HG02678 (cell line): ENCODE measurements at regions not wholly inside any gene's neighbourhood (a gene's known extent, or its start where the extent isn't known, plus 50 kb on each side); places are given as distances from the start of the nearest gene placed in this dataset.
A peak's percentile ranks its signal among the peaks of the same experiment; 100 is the strongest.

ENCODE experiments used
- ATAC-seq: cut with Tn5 transposase; IDR thresholded peaks from one replicate; pipeline ENCODE4 v1.9.1; 2021; ENCODE audit warnings: mild to moderate bottlenecking, moderate library complexity; ENCODE audit not compliant: unreplicated experiment

- ATAC-seq = no peak
These were observed 134.8 kb downstream of the DSEL start for GRCh38 chr18:67381608-67382150.

- ATAC-seq = no peak
These were observed 135.7 kb downstream of the DSEL start for GRCh38 chr18:67380867-67381266.

DNA sequence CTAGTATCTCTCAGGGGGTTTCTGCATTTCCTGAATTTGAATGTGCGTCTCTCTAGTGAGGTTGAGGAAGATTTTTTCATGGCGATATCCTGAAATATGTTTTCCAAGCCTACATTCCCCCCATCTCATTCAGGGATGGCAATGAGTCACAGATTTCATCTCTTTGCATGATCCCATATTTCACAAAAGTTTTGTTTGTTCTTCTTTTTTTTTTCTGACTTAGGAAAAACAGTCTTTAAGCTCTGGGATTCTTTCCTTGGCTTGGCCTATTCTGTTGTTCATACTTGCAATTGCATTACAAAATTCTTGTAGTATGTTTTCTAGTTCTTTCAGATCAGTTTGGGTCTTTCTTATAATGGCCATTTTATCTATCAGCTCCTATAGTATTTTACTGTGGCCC, 136.5 kb downstream of the DSEL start:
- no peak for ATAC-seq

DNA sequence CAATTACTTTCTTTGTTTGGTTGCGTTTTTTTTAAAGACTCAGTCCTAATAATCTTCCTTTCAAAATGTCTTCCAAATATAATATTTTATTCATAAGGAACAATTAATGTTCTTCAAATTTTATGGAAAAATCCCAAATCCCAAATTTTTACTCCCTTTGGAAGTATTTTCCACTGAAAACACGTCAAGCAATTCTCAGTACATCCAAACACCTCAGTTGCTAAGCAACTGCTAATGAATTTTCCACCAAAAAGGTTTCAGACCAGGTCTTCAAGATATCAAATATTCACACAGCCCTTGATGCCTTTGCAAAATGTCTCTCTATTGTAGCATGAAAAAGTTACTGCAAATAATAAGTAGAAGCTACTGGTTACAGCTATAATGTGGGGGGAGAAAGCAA, 140.1 kb downstream of the DSEL start:
- ATAC-seq = no peak

DNA sequence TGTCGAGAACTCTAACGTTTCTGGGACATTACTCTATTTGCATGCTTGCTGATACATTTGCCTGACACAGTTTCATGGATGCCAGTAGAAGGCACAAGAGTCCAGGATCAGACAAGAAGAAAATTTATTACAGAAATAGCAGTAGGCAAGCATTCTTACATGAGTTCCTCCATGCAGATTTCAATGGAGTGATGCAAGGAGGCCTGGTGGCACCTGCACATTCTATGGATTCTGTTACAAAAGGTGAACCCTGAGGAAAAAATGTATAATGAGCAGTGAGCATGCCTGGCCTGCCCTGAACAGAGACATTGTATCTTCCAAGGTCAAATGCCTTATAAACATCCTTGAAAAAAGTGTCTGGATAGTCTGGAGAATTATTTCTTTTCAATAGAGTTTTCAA, 142.9 kb downstream of the DSEL start:
- no peak for ATAC-seq

GRCh38 chr18:67367540-67367939, 149.0 kb downstream of the DSEL start:
- ATAC-seq = no peak

- no peak for ATAC-seq
These were observed 152.8 kb downstream of the DSEL start for GRCh38 chr18:67363694-67364093.

DNA sequence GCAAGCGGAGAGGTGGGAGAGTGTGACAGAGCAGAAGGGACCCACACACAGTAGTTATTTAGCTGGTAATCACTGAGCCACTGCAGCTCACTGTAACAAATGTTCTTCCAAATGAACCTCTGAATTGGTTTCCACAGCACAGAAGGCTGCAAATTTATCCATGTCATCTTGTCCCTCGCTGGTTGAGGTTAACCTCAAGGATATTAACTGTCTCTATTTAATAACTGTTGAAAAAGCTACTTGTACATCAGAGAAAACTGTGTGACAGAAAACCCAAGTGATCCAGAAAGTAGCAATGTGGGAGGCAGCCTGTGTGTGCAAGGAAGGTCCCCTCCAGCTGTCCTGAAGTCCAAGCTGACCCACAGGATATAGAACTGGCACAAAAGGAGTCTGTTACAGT, 153.6 kb downstream of the DSEL start:
- no peak for ATAC-seq

DNA sequence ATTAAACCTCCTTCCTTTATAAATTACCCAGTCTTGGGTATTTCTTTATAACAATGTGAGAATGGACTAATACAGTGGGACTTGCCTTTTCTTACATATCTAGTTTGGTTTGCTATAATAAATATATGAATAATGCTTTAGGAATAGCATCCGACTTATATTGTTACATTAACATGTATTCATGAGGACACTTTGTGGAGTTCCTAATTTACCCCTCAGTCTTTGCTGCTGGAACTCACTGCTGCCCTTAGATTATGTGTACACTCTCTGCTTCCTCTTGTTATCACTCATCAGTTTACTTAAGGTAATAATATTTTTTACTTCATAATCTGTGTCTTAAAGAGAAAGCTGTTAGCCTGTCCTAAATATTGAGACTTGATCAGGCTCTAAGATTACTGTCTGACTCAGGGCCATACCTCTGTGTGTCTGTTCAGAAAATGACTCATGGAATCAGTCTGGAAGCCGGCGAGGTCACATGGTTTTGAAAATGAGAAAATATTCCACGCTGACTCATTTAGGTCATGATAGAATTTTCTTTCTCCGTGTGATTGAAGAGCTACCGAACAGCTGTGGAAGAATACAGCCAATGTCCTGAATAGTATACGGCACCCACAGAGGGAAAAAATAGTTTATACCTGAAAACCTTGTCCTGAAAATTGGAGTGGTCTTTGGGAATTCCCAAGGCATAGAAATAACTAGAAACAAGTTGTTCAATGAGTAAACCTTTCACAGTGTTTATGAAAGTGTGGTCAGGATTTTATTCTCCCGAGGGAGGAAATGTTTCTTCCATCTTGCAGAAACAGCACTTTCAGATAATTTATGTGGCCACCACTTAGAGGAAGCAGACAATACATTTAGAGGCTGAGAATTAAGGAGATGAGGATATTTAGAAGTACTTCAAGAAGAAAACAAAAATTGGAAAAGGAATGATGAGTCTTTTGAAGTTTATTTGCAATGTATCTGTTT, 156.4 kb downstream of the DSEL start:
- ATAC-seq = peak; percentile 90

GRCh38 chr18:67358947-67359346, 157.6 kb downstream of the DSEL start:
- ATAC-seq = no peak

- no peak for ATAC-seq
These were observed 161.8 kb downstream of the DSEL start for GRCh38 chr18:67354692-67355091.

GRCh38 chr18:67354091-67354490, 162.4 kb downstream of the DSEL start:
- ATAC-seq = no peak

GRCh38 chr18:67347438-67347837, 169.1 kb downstream of the DSEL start:
- no peak for ATAC-seq

DNA sequence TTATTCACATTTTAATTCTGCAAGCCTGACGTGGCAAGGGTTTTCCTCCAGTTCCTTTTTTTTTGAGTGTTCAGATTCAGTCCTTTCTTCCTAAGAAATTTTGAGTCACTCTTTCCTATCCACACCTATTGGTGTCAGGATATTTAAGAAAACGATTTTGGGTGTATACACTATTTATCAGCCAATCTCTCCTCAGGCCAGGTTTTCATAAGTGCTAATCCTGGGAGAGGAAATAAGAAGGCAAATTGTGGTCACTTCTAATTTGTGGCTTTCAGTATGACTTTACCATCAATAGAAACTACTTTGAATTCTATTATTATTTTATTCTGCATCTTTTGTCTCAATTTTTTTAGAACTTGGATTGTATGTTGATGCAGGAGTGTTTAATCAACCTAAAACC, 174.4 kb downstream of the DSEL start:
- no peak for ATAC-seq

- ATAC-seq = no peak
These were observed 178.8 kb downstream of the DSEL start for GRCh38 chr18:67337696-67338095.

- no peak for ATAC-seq
These were observed 184.7 kb downstream of the DSEL start for GRCh38 chr18:67331857-67332256.

DNA sequence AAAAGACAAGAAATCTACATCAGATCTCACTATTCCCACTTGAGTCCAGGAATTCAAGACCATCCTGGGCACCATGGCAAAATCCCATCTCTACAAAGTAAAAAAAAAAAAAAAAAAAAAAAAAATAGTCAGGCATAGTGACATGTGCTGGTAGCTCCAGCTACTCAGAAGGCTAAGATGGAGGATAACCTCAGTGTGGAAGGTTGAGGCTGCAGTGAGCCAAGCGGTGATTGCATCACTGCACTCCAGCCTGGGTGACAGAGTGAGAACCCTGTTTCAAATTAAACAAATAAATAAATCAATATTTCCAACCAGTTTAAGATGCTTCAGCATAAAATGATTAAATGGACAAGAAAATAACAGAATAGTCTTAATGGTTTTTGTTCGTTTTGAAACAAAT, 197.4 kb downstream of the DSEL start:
- ATAC-seq = no peak

DNA sequence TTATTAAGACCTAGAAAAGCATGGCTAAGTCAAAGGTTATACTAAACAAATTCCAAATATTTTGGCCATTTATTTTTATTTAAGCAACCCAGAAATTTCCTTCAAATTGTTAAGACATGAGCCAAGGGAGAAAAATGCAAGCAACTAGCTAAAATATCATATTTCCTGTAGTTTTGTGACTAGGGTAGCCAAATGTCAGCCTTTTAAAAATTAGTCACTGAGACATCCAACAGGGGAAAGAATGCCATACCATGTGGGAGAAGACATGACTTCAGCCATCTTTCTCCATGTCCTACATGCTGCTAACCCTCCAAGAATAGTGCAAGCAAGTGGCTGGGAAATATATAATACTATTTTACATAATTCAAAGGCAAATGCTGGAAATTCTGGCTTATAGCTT, 197.9 kb downstream of the DSEL start:
- ATAC-seq = no peak

GRCh38 chr18:67310826-67311225, 205.7 kb downstream of the DSEL start:
- ATAC-seq = no peak

DNA sequence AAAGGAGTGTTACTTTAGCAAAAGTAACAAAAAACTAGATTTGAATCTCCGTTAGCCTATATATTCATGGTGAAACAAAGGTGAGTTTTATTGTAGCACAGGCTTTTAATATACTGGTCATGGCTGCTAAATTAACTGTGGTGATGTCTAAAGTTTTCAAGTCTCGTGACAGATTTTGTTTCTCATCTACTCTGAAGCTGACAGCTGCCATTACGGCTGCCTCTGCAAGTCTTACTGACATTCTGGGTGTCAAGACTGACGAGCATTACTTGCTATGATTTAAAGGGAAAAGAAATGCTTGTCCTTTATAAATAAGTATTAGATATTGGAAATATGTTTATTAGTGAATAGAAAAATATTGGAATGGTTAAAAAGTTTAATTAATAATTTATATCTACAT, 207.7 kb downstream of the DSEL start:
- ATAC-seq = no peak

DNA sequence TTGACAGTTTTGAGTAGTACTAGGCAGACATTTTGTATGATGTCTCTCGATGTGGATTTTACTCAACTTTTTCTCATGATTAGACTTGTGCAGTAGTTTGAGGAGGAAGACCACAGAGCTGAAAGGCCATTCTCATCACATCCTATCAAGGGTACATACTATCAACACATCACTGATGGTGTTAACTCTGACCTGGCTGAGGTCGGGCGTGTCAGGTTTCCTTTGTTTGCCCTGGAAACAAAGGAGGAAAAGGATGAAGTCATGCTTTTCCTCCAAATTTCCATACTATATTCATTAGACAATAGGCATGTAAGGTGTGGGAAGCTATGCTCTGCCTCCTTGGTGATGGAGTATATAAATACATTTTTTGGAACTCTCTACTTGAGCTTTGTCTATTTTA, 211.1 kb downstream of the DSEL start:
- ATAC-seq = no peak

DNA sequence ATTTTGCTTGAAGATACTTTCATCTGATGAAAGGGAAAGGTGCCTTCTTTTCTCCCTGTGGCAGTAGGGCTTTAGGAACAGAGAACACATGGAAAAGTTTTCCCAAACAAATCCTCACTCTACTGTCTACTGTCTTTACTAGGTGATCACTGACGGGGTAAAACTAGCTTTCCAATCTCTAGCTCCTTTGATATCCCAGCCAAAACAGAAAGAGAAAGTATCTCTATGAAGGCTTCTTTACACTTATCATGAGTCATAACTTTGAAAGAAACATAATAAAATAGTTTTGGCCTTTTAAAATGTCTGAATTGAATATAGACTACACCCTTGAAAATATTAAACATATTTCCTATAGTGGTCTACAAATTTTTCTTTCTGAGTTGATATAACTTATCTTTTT, 214.5 kb downstream of the DSEL start:
- no peak for ATAC-seq

DNA sequence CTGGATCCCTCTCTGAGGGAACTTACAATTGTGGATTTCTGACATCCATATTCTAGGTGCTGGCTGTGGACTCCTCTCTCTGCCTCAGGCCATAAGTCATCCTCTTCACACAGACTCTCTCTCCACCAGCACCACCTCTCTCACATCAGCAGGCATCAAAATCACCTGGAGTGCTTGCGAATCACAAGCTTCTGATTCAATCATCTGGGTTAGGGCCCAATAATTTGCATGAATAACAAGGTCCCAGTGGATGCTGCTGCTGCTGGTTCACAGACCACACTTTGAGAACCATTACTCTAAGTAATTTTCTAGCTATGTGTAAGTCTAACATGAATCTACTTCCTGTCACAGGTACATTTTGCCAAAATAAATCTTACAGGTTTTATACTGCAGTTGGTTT, 214.9 kb downstream of the DSEL start:
- ATAC-seq = no peak
